NCI-H1092 (cell line): ENCODE measurements at regions not wholly inside any gene's neighbourhood (a gene's known extent, or its start where the extent isn't known, plus 50 kb on each side); places are given as distances from the start of the nearest gene placed in this dataset.

Experiments
- DNase-seq: peaks from one replicate; lab custom pipeline; 2025; lab: John Stamatoyannopoulos, UW

- no peak for DNase-seq
These were observed 395.0 kb upstream of the TBX3 start for GRCh38 chr12:115078990-115079389.

DNA sequence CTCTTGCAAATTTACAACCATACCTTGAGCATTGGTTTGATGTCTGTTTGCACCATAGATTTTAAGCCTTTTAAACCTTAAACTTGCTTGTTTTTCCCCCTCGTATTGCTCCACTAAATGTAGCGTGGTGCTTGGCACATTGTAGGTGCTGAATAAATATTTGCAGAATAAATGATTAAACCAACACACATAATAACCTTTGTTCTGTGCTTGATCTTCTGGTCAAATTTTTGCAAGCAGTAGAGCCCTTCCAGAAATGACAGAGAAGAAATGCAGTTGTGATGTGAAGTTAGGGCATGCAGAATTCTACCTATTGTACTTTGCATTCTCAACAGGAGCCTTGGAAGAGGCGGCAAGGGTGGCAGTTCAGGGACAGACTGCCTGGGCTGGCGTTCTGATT lies 394.4 kb upstream of the TBX3 start:
- DNase-seq = no peak

DNA sequence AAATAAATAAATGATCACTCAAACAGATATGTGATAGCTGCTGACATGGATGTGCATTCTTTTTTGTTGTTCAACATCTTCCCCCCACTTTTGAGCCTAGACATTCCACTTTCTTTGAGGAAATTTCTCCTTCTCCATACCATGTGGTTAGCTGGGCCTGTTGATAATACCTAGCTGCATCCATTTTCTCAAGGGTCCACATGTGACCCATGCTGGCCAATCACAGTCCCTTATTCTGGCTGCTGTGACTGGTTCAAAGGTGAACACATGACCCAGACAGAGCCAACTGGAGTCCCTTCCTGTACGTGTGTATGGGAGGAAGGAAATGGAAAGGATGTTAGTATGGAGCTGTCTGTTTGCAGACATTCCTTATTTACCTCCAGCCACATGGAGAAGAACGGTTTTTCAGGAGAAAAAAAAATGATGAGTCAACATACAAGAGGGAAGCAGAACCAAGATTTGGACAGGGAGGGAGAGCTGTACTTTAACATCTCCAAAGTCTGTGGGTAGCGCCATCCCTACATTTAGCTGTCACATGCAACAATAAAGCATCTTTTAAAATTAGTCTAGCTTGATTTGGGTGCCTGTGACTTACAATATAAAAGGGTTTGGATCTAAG lies 391.7 kb upstream of the TBX3 start:
- DNase-seq = no peak

DNA sequence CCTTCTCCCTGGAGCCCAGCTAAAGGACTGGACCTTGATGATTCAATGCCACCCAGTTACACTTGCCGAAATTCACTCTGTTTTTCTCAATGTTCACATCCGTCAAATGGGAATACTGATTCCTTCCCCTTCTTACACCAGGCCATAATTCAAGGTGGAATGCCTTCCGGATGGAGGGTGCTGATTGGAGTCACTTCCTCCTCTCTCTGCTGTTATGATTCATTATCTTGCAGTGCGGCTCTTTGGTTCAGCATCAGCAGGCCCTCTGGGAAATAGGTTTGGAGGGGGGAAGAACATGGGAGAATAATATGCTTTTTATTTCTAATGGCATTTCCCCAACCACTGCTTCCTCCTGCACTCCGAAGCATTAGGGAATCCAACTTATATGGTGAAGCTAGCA lies 390.6 kb upstream of the TBX3 start:
- no peak for DNase-seq

- DNase-seq = no peak
These were observed 388.7 kb upstream of the TBX3 start for GRCh38 chr12:115072712-115073111.

DNA sequence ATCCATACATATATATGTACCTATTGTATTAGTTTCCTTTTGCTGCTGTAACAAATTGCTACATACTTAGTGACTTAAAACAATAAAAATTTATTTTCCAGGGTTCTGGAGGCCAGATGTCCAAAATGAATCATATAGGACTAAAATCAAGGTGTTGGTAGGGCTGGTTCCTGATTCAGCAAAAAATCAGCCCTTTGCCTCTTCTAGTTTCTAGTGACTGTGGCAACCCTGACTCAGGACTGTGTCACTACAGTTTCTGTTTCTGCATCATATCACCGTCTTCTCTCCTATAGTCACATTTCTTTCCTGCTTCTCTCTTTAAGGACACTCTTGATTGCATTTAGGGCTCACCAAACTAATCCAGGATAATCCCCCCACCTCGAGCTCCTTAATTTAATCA lies 386.3 kb upstream of the TBX3 start:
- no peak for DNase-seq

- no peak for DNase-seq
These were observed 380.3 kb upstream of the TBX3 start for GRCh38 chr12:115064296-115064695.

DNA sequence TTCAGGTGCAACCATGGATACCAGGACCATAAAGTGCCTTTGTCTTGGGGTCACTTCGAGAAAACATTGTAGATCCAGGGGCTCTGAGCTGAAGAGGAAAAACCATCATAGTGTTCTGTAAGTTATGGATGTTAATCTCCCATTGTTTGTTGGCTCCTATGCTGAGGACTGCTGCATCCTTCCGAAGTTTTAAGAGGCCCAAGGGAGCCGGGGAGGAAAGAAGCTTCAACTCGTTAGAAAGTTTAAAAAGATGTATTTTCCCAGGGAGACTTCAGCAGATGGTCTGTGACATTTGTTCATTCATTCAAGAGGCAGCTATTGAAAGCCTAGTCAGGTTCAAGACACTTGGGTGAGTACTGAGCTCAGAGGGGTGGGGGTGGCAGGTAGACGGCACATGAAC lies 378.8 kb upstream of the TBX3 start:
- DNase-seq = no peak

DNA sequence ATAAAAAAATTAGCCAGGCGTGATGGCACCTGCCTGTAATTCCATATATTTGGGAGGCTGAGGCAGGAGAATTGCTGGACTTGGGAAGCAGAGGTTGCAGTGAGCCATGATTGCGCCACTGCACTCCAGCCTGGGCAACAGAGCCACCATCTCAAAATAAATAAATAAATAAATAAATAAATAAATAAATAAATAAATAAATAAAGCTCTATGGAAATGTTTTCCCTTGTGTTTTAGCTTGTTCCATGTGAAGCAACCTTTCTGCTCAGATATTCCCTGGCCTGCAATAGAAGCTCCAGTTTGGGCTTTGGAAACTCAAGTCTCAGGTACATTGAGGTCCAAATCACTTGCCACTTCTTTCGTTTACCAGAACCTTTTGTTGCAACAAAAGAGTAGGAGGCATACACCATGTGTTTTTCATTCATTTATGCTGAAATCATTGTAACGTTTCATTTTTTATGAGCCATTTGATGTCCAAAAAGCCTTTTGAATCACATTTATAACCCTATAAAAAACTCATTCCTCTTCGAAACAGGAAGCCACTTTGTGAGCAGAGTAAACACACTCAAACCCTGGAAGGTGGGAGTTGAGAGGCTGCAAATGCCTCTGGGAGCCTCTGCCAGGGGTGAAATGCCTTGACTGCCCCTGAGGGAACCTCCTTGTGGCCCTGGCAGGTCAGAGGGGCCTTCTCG lies 376.6 kb upstream of the TBX3 start:
- peak; percentile 24 for DNase-seq

DNA sequence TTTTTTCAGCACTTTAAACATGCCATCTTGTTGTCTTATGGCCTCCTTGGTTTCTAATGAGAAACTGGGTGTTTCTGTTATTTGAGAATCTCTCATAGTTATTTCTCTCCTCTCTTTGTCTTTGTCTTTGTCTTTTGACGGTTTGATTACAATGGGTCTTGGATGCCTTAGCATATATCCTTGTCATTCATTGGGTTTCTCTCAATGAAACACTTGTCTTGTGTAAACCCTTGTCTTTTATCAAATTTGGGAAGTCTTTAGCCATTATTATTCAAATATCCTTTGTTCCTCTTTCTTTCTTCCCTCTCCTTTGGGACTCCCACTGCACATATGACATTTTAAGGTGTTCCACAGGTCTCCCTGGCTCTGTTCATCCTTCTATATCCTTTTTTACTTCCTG lies 373.5 kb upstream of the TBX3 start:
- no peak for DNase-seq

- no peak for DNase-seq
These were observed 367.4 kb upstream of the TBX3 start for GRCh38 chr12:115051378-115051777.

DNA sequence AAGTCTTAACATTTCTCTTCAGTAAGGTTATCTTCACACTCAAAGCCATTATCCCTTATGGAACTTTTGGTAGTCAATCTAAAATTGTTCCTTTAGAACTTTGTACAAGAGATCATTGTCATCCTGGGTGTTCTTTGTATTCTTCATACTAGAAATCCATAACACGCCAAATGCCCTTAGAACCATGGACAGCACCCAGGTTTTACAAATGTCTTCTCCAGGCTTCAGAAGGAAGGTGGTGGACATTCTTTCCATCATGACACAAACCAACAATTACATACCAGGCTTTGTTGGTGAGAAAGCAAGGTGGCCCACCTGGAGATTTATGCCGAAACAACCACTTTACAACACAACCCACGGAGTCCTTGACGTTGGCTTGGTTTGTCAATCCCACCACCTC lies 365.6 kb upstream of the TBX3 start:
- DNase-seq = no peak

DNA sequence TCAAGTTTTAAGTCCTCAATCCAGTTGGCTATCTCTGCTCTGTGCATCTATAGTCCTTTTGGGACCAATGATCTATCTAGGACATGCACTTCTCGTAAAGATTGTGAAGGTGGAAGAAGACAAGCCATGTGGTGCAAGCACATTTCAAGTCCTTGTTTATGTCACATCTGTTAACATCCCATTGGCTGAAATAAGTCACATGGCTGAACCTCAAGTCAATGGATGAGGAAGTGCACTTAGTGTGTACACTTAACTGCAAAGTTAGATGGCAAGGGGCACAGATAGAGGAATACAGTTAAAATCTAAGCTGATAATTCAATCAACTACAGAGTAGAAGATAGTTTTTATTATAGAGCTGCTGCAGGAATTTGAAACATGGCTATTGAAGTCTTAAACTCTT lies 362.8 kb upstream of the TBX3 start:
- DNase-seq = no peak

GRCh38 chr12:115044073-115044472 lies 360.1 kb upstream of the TBX3 start:
- no peak for DNase-seq

DNA sequence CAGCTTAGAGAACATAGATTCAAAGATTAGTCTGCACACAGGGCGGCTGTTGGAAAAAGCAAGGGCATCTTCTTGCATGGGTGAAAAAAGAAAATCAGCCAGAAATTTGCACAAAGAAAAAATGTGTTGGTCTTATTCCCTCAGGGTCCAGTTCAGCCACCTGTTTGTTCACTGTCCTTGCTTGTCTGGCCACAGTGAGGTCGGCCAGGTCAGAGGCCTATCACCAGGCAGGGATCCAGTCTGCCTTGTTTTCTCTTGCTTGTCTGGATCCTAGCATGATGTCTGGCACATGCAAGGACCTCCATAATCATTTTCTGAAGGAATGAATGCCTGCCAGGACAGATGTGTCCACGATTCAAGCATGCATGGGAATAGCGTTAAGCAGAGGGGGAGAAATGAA lies 359.1 kb upstream of the TBX3 start:
- no peak for DNase-seq

- no peak for DNase-seq
These were observed 358.4 kb upstream of the TBX3 start for GRCh38 chr12:115042341-115042740.

GRCh38 chr12:115037830-115038229 lies 353.9 kb upstream of the TBX3 start:
- DNase-seq = no peak

DNA sequence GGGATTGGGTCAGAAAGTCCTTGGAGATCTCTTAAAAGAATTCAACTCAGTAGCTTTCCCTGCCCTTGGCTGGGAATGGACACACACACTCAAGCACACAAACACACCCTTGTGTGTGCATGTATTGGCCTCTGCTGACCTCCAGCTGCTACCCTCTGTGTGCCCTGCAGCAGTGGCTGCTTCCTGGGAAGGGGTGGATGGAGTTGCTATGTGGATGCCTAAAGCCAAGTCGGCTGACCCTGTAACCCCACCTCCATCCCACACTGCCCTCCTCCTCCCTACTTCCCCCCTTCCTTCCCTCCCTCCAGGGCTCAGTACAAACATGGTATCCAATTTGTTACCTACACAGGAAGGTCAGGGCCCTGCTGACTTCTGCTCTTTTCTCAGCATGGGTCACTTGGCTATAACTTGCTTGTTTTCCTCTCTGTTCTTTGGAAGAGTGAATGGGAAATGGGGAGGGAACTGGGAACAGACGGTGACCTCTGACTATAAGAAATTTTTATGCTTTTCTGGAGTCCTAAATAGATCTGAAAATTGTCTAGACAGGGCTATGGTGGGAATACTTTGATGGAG lies 351.6 kb upstream of the TBX3 start:
- DNase-seq = no peak

DNA sequence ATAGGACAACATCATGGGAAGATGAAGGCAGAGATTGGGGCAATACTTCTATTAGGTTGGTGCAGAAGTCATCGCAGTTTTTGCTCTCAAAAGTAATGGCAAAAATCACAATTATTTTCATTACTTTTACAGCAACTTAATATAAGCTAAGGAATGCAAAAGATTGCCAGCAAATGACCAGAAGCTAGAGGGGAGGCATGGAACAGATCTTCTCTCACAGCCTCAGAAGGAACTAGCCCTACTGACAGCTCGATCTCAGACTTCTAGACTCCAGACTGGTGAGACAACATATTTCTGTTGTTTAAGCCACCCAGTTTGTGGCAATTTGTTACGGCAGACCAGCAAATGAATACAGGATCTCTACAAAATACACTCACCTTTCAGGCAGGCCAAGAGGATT lies 348.5 kb upstream of the TBX3 start:
- no peak for DNase-seq

- no peak for DNase-seq
These were observed 346.0 kb upstream of the TBX3 start for GRCh38 chr12:115030017-115030416.

GRCh38 chr12:115024531-115024930 lies 340.6 kb upstream of the TBX3 start:
- no peak for DNase-seq

DNA sequence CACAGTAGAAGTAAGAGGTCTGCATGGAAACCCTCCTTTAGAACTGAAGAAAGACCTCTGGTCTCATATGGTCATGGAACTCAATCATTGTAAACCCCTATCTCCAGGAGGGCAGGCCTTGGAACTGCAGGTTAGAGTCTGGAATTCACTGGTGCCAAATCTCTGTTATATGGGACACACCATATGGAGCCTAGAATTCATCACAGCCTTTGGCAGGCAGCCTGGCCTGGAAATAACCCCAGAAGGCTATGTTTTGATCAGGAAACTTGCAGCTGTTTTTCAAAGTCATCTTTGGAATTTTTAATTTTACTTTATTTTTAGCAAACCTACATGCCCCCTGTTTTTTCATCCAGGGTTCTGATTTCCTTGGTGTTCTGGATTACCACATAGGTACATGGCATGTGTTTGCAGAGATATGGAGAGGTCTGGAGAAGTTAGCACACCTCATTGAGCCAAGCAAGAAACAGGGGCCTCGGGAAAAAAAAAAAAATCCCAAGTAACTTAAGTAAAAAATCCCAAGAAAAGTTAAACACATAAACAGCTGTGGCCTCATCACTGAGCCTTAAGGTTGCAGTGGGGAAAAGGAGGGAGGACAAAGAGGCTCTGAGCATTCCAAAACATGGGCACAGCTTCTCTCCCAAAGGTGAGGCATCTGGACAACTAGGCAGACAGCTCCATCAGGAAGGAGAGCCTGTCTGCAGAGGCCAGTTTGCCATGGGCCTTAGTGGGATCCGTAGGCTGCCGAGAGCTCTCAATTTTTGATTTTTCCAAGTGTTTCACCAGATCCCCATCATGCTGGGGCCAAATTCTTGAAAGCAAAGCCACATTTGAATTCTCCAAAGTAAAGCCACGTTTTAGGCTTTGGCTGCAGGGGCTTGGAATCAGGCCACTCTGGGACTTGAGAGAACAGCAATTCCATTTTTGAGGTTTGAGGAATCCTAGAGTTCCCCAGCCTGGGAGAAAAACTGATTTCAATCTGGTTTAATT lies 339.6 kb upstream of the TBX3 start:
- no peak for DNase-seq

- no peak for DNase-seq
These were observed 336.1 kb upstream of the TBX3 start for GRCh38 chr12:115020091-115020490.
